HepG2 (cell line): ENCODE measurements at regions not wholly inside any gene's neighbourhood (a gene's known extent, or its start where the extent isn't known, plus 50 kb on each side); places are given as distances from the start of the nearest gene placed in this dataset.
A peak's percentile ranks its signal among the peaks of the same experiment; 100 is the strongest.

Source experiments
- AKAP8 ChIP-seq: sonication (generic); formaldehyde crosslinking; IDR thresholded peaks from 2 replicates; pipeline ENCODE4 v1.5.1; 2020; ENCODE audit warnings: mild to moderate bottlenecking, missing genetic modification reagents
- FOXA3 ChIP-seq: IDR thresholded peaks from 2 replicates; pipeline ENCODE4 v1.6.1; 2016; ENCODE audit warnings: missing genetic modification reagents, missing compliant biosample characterization
- ISX ChIP-seq: sonication (generic); formaldehyde crosslinking; conservative IDR thresholded peaks from 2 replicates; pipeline ENCODE4 v1.5.0; 2020; ENCODE audit warnings: missing genetic modification reagents
- KLF13 ChIP-seq: sonication (generic); formaldehyde crosslinking; IDR thresholded peaks from 2 replicates; pipeline ENCODE4 v1.4.0; 2020; ENCODE audit warnings: mild to moderate bottlenecking, missing genetic modification reagents
- MATR3 ChIP-seq: sonication (generic); formaldehyde crosslinking; IDR thresholded peaks from 2 replicates; pipeline ENCODE4 v1.4.0; 2020; ENCODE audit warnings: missing genetic modification reagents
- NR1H2 ChIP-seq: sonication (generic); formaldehyde crosslinking; IDR thresholded peaks from 2 replicates; pipeline ENCODE4 v1.8.1; 2022; ENCODE audit warnings: low read depth, missing genetic modification reagents, borderline replicate concordance
- SIN3B ChIP-seq: fragments of 150-350 bp; IDR thresholded peaks from 2 replicates; pipeline ENCODE4 v1.6.1; 2014; ENCODE audit warnings: low read length
- SNAI1 ChIP-seq: sonication (generic); formaldehyde crosslinking; IDR thresholded peaks from 2 replicates; pipeline ENCODE4 v1.5.0; 2020; ENCODE audit warnings: mild to moderate bottlenecking, missing genetic modification reagents, borderline replicate concordance
- SPEN ChIP-seq: sonication (generic); formaldehyde crosslinking; IDR thresholded peaks from 2 replicates; pipeline ENCODE4 v1.5.1; 2020; ENCODE audit warnings: low read depth, mild to moderate bottlenecking, missing genetic modification reagents
- ZNF605 ChIP-seq: sonication (generic); formaldehyde crosslinking; IDR thresholded peaks from 2 replicates; pipeline ENCODE4 v1.8.0; 2022; ENCODE audit warnings: mild to moderate bottlenecking, missing genetic modification reagents
- TF ChIP-seq, protein P1 (sequence below): sonication (generic); formaldehyde crosslinking; IDR thresholded peaks from 2 replicates; pipeline ENCODE4 v1.9.0; 2022; ENCODE audit warnings: low read depth, missing genetic modification reagents
- TF ChIP-seq, protein P2 (sequence below): sonication (generic); formaldehyde crosslinking; IDR thresholded peaks from 2 replicates; pipeline ENCODE4 v1.8.1; 2022; ENCODE audit warnings: mild to moderate bottlenecking, missing genetic modification reagents
- TF ChIP-seq, protein P3 (sequence below): sonication (generic); formaldehyde crosslinking; IDR thresholded peaks from 2 replicates; pipeline ENCODE4 v1.9.0; 2021; ENCODE audit warnings: missing genetic modification reagents, mild to moderate bottlenecking, borderline replicate concordance
- TF ChIP-seq, protein P4 (sequence below): sonication (generic); formaldehyde crosslinking; IDR thresholded peaks from 2 replicates; pipeline ENCODE4 v1.4.0; 2020; ENCODE audit warnings: missing genetic modification reagents
- TF ChIP-seq, protein P5 (sequence below), 2 experiments: fragments of 450-650 bp in 1 of 2; sonication (generic) in 1 of 2; formaldehyde crosslinking; IDR thresholded peaks; 2 replicates each; pipeline versions ENCODE4 v1.5.0 to v1.8.0; 2020 to 2022; ENCODE audit warnings: mild to moderate bottlenecking in 1 of 2, missing genetic modification reagents in 1 of 2
- TF ChIP-seq, protein P6 (sequence below): sonication (generic); formaldehyde crosslinking; IDR thresholded peaks from 2 replicates; pipeline ENCODE4 v1.4.0; 2020; ENCODE audit warnings: missing genetic modification reagents
- TF ChIP-seq, protein P7 (sequence below): sonication (generic); formaldehyde crosslinking; IDR thresholded peaks from 2 replicates; pipeline ENCODE4 v1.9.0; 2021; ENCODE audit warnings: missing genetic modification reagents, borderline replicate concordance

DNA sequence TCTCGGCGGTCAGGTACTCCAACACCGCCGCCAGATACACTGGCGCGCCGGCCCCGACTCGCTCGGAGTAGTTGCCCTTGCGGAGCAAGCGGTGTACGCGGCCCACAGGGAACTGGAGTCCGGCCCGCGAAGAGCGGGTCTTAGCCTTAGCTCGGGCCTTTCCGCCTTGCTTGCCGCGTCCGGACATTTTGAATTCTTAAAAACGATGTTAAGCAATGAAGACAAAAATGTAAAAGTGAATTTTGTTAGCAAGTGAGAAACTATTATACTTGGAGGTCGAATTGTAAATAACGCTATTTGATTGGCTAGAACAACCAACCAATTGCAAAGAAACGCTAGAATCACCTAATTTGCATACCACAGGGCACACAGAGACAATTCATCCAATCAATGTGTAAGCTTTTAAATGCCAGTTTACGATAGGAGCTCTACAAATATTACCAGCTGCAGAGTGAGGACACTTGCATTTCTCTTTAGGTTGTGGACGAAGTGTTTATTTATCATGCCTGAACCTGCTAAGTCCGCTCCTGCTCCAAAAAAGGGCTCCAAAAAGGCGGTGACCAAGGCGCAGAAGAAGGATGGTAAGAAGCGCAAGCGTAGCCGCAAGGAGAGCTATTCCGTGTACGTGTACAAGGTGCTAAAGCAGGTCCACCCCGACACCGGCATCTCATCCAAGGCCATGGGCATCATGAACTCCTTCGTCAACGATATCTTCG, 112.0 kb downstream of the HFE start (continued):
- TF ChIP-seq, protein P1, sequence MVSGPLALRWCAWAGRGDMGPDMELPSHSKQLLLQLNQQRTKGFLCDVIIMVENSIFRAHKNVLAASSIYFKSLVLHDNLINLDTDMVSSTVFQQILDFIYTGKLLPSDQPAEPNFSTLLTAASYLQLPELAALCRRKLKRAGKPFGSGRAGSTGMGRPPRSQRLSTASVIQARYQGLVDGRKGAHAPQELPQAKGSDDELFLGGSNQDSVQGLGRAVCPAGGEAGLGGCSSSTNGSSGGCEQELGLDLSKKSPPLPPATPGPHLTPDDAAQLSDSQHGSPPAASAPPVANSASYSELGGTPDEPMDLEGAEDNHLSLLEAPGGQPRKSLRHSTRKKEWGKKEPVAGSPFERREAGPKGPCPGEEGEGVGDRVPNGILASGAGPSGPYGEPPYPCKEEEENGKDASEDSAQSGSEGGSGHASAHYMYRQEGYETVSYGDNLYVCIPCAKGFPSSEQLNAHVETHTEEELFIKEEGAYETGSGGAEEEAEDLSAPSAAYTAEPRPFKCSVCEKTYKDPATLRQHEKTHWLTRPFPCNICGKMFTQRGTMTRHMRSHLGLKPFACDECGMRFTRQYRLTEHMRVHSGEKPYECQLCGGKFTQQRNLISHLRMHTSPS: peak; percentile 38; the same call in 1 of the 2 replicates
- TF ChIP-seq AKAP8 (CRISPR knock-in tag) (0 out of 2 replicates have a peak, but pooled peaks have one; percentile 26), FOXA3 (CRISPR knock-in tag) (0 out of 2 replicates have a peak, but pooled peaks have one; percentile 4), MATR3 (CRISPR knock-in tag) (0 out of 2 replicates have a peak, but pooled peaks have one; percentile 47), ISX (peak; percentile 93), SNAI1 (CRISPR knock-in tag) (peak; percentile 59; the same call in 1 of the 2 replicates), SPEN (CRISPR knock-in tag) (peak; percentile 73; the same call in 1 of the 2 replicates), ZNF605 (no peak), KLF13 (CRISPR knock-in tag) (no peak), SIN3B (peak; percentile 80), NR1H2 (CRISPR knock-in tag) (no peak; the same call in 1 of the 2 replicates)
- TF ChIP-seq, protein P2, sequence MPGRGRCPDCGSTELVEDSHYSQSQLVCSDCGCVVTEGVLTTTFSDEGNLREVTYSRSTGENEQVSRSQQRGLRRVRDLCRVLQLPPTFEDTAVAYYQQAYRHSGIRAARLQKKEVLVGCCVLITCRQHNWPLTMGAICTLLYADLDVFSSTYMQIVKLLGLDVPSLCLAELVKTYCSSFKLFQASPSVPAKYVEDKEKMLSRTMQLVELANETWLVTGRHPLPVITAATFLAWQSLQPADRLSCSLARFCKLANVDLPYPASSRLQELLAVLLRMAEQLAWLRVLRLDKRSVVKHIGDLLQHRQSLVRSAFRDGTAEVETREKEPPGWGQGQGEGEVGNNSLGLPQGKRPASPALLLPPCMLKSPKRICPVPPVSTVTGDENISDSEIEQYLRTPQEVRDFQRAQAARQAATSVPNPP (CRISPR knock-in tag): peak; percentile 74; the same call in 1 of the 2 replicates
- TF ChIP-seq, protein P3, sequence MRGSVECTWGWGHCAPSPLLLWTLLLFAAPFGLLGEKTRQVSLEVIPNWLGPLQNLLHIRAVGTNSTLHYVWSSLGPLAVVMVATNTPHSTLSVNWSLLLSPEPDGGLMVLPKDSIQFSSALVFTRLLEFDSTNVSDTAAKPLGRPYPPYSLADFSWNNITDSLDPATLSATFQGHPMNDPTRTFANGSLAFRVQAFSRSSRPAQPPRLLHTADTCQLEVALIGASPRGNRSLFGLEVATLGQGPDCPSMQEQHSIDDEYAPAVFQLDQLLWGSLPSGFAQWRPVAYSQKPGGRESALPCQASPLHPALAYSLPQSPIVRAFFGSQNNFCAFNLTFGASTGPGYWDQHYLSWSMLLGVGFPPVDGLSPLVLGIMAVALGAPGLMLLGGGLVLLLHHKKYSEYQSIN (CRISPR knock-in tag): no peak
- TF ChIP-seq, protein P4, sequence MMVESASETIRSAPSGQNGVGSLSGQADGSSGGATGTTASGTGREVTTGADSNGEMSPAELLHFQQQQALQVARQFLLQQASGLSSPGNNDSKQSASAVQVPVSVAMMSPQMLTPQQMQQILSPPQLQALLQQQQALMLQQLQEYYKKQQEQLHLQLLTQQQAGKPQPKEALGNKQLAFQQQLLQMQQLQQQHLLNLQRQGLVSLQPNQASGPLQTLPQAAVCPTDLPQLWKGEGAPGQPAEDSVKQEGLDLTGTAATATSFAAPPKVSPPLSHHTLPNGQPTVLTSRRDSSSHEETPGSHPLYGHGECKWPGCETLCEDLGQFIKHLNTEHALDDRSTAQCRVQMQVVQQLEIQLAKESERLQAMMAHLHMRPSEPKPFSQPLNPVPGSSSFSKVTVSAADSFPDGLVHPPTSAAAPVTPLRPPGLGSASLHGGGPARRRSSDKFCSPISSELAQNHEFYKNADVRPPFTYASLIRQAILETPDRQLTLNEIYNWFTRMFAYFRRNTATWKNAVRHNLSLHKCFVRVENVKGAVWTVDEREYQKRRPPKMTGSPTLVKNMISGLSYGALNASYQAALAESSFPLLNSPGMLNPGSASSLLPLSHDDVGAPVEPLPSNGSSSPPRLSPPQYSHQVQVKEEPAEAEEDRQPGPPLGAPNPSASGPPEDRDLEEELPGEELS: peak; percentile 54; the same call in 1 of the 2 replicates
- TF ChIP-seq, protein P5, sequence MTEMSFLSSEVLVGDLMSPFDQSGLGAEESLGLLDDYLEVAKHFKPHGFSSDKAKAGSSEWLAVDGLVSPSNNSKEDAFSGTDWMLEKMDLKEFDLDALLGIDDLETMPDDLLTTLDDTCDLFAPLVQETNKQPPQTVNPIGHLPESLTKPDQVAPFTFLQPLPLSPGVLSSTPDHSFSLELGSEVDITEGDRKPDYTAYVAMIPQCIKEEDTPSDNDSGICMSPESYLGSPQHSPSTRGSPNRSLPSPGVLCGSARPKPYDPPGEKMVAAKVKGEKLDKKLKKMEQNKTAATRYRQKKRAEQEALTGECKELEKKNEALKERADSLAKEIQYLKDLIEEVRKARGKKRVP (CRISPR knock-in tag; IDR thresholded peaks at IDR 0.05): peak in 1 of 2 experiments; percentile 52; a peak in 1 of 4 replicates
- TF ChIP-seq, protein P6, sequence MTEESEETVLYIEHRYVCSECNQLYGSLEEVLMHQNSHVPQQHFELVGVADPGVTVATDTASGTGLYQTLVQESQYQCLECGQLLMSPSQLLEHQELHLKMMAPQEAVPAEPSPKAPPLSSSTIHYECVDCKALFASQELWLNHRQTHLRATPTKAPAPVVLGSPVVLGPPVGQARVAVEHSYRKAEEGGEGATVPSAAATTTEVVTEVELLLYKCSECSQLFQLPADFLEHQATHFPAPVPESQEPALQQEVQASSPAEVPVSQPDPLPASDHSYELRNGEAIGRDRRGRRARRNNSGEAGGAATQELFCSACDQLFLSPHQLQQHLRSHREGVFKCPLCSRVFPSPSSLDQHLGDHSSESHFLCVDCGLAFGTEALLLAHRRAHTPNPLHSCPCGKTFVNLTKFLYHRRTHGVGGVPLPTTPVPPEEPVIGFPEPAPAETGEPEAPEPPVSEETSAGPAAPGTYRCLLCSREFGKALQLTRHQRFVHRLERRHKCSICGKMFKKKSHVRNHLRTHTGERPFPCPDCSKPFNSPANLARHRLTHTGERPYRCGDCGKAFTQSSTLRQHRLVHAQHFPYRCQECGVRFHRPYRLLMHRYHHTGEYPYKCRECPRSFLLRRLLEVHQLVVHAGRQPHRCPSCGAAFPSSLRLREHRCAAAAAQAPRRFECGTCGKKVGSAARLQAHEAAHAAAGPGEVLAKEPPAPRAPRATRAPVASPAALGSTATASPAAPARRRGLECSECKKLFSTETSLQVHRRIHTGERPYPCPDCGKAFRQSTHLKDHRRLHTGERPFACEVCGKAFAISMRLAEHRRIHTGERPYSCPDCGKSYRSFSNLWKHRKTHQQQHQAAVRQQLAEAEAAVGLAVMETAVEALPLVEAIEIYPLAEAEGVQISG: peak; percentile 66
- TF ChIP-seq, protein P7, sequence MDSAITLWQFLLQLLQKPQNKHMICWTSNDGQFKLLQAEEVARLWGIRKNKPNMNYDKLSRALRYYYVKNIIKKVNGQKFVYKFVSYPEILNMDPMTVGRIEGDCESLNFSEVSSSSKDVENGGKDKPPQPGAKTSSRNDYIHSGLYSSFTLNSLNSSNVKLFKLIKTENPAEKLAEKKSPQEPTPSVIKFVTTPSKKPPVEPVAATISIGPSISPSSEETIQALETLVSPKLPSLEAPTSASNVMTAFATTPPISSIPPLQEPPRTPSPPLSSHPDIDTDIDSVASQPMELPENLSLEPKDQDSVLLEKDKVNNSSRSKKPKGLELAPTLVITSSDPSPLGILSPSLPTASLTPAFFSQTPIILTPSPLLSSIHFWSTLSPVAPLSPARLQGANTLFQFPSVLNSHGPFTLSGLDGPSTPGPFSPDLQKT (CRISPR knock-in tag): no peak
